HL-60 (cell line): ENCODE measurements at regions not wholly inside any gene's neighbourhood (a gene's known extent, or its start where the extent isn't known, plus 50 kb on each side); places are given as distances from the start of the nearest gene placed in this dataset.

ENCODE experiments used
- DNase-seq, 2 experiments: peaks; one replicate each; pipeline ENCODE4 v3.0.0-alpha.2; 2010 to 2020; ENCODE audit warnings: low read depth in 1 of 2, low spot score in 1 of 2
- H3K27ac ChIP-seq: fragments of 250-450 bp; sonication (Bioruptor Pico); replicated peaks from 2 replicates; pipeline ENCODE4 v1.5.1; 2020; ENCODE audit warnings: mild to moderate bottlenecking, moderate library complexity
- H3K27me3 ChIP-seq: fragments of 250-450 bp; sonication (Bioruptor Pico); 2 replicates; pipeline ENCODE4 v1.5.1; 2021; ENCODE audit warnings: mild to moderate bottlenecking, moderate library complexity; ENCODE audit not compliant: insufficient read depth, poor library complexity, severe bottlenecking
- H3K4me3 ChIP-seq: replicated peaks from 2 replicates; pipeline ENCODE4 v1.5.1; 2011; ENCODE audit warnings: mild to moderate bottlenecking, control low read depth, low read length; ENCODE audit not compliant: insufficient read depth
- CTCF ChIP-seq: IDR thresholded peaks from one replicate; pipeline ENCODE4 v1.5.1; 2011; ENCODE audit warnings: low read length, control low read depth, inconsistent platforms; ENCODE audit not compliant: insufficient read depth
- GABPA ChIP-seq: IDR thresholded peaks from 2 replicates; pipeline ENCODE4 v1.6.1; 2012; ENCODE audit warnings: low read depth
- POLR2AphosphoS5 ChIP-seq: IDR thresholded peaks from 2 replicates; pipeline ENCODE4 v1.6.1; 2012; ENCODE audit warnings: low read depth
- REST ChIP-seq: IDR thresholded peaks from 2 replicates; pipeline ENCODE4 v1.6.1; 2012; ENCODE audit warnings: low read depth; ENCODE audit not compliant: insufficient replicate concordance
- SPI1 ChIP-seq: IDR thresholded peaks from 2 replicates; pipeline ENCODE4 v1.6.1; 2012; ENCODE audit warnings: low read depth, mild to moderate bottlenecking, borderline replicate concordance

- DNase-seq, result no peak
- TF ChIP-seq GABPA (no peak), CTCF (no peak), SPI1 (no peak), POLR2AphosphoS5 (no peak), REST (no peak)
- no peak overlapping the region for H3K27ac ChIP-seq
- H3K27me3 ChIP-seq, result no peaks in the 10 kb centered on the region
- no peak overlapping the region for H3K4me3 ChIP-seq
Observed at GRCh38 chr7:125567686-125568085, 638.1 kb upstream of the POT1 start.

- no peak overlapping the region for H3K4me3 ChIP-seq
- no peak for TF ChIP-seq REST
- TF ChIP-seq SPI1, result no peak
- no peak for TF ChIP-seq GABPA
- TF ChIP-seq CTCF, result no peak
- TF ChIP-seq POLR2AphosphoS5, result no peak
- DNase-seq, result no peak
Observed at GRCh38 chr7:125563964-125564529, 634.4 kb upstream of the POT1 start.

GRCh38 chr7:125563557-125563956 is 633.9 kb upstream of the POT1 start:
- Histone ChIP-seq H3K4me3 (no peak overlapping the region), H3K27me3 (no peaks in the 10 kb centered on the region), H3K27ac (no peak overlapping the region)
- TF ChIP-seq GABPA (no peak), CTCF (no peak), SPI1 (no peak), POLR2AphosphoS5 (no peak), REST (no peak)
- no peak for DNase-seq

More at GRCh38 chr7:125563964-125564529, 634.4 kb upstream of the POT1 start:
- Histone ChIP-seq H3K27me3 (no peaks in the 10 kb centered on the region), H3K27ac (no peak overlapping the region)
